Liver (tissue), 3 donors: ENCODE measurements at regions not wholly inside any gene's neighbourhood (a gene's known extent, or its start where the extent isn't known, plus 50 kb on each side); places are given as distances from the start of the nearest gene placed in this dataset.

ENCODE experiments used
- RAD21 ChIP-seq, 2 donors: IDR thresholded peaks; 2 replicates each; pipeline ENCODE4 v1.6.1; 2016; ENCODE audit warnings: antibody characterized with exemption in 2 of 2, mild to moderate bottlenecking in 2 of 2
- TF ChIP-seq, protein P1 (sequence below): fragments of 150-350 bp; IDR thresholded peaks from 2 replicates; pipeline ENCODE4 v1.5.1; 2017; ENCODE audit warnings: improper control_type of control experiment, low read depth, low read length; ENCODE audit not compliant: missing input control
- TF ChIP-seq, protein P2 (sequence below): IDR thresholded peaks from 2 replicates; pipeline ENCODE4 v1.6.1; 2016; ENCODE audit warnings: antibody characterized with exemption
- donor health status: healthy.
- donor health status: healthy.

DNA sequence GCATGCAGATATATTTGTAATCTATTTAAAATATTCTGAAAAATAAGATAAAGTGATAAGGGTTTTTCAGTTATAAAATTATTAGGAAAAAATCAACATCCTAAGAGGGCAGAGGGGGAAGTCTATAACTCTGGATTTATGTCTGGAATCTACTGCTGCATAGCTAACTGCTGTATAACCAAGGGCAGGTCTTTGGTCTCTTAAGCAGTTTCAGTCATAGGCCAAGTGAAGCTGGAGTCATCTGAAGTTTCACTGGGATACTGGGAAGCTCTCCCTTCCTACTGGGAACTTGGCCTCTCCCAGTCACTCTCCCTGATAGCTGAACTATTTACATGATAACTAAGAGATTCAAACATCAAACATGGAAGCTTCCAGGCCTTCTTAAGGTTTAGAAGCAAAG is 1409.9 kb upstream of the PCDH7 start:
- no peak for TF ChIP-seq RAD21 (IDR thresholded peaks at IDR 0.05)
- TF ChIP-seq, protein P1, sequence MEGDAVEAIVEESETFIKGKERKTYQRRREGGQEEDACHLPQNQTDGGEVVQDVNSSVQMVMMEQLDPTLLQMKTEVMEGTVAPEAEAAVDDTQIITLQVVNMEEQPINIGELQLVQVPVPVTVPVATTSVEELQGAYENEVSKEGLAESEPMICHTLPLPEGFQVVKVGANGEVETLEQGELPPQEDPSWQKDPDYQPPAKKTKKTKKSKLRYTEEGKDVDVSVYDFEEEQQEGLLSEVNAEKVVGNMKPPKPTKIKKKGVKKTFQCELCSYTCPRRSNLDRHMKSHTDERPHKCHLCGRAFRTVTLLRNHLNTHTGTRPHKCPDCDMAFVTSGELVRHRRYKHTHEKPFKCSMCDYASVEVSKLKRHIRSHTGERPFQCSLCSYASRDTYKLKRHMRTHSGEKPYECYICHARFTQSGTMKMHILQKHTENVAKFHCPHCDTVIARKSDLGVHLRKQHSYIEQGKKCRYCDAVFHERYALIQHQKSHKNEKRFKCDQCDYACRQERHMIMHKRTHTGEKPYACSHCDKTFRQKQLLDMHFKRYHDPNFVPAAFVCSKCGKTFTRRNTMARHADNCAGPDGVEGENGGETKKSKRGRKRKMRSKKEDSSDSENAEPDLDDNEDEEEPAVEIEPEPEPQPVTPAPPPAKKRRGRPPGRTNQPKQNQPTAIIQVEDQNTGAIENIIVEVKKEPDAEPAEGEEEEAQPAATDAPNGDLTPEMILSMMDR, result no peak
- TF ChIP-seq, protein P2, sequence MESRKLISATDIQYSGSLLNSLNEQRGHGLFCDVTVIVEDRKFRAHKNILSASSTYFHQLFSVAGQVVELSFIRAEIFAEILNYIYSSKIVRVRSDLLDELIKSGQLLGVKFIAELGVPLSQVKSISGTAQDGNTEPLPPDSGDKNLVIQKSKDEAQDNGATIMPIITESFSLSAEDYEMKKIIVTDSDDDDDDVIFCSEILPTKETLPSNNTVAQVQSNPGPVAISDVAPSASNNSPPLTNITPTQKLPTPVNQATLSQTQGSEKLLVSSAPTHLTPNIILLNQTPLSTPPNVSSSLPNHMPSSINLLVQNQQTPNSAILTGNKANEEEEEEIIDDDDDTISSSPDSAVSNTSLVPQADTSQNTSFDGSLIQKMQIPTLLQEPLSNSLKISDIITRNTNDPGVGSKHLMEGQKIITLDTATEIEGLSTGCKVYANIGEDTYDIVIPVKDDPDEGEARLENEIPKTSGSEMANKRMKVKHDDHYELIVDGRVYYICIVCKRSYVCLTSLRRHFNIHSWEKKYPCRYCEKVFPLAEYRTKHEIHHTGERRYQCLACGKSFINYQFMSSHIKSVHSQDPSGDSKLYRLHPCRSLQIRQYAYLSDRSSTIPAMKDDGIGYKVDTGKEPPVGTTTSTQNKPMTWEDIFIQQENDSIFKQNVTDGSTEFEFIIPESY, result no peak
